ENCODE measurements at regions not wholly inside any gene's neighbourhood (a gene's known extent, or its start where the extent isn't known, plus 50 kb on each side); places are given as distances from the start of the nearest gene placed in this dataset.

GRCh38 chrX:39709364-39709763 lies 388.4 kb downstream of the BCOR start:
- Histone ChIP-seq H3K36me3 (ENCODE audit: control insufficient read depth in 1 of 2, insufficient read depth in 2 of 2, low read depth in 1 of 2, low read length in 2 of 2) (no peaks in the 10 kb centered on the region), H3K14ac (ENCODE audit: low read length in 2 of 2) (no peak overlapping the region), H2BK12ac (ENCODE audit: low read length in 2 of 2) (no peak overlapping the region), H3K4me2 (ENCODE audit: low read length, poor library complexity, severe bottlenecking) (no peak overlapping the region), H4K91ac (ENCODE audit: low read length) (no peak overlapping the region), H3K18ac (ENCODE audit: low read depth in 1 of 2, low read length in 2 of 2) (no peak overlapping the region), H3K4ac (ENCODE audit: low read depth in 1 of 2, low read length in 2 of 2) (no peak overlapping the region), H3K4me3 (ENCODE audit: insufficient read depth in 1 of 2, low read depth in 1 of 2, low read length in 2 of 2) (no peak overlapping the region), H3K23ac (ENCODE audit: low read length in 2 of 2) (no peak overlapping the region), H2BK15ac (ENCODE audit: low read depth, poor library complexity, severe bottlenecking) (no peak overlapping the region), H2AK5ac (ENCODE audit: low read length, severe bottlenecking) (no peak overlapping the region), H3K9me3 (ENCODE audit: control insufficient read depth, low read length) (no peaks in the 10 kb centered on the region), H3K9ac (ENCODE audit: low read length) (no peak overlapping the region), H2BK120ac (ENCODE audit: low read depth, low read length) (no peak overlapping the region), H3K27ac (ENCODE audit: low read length, poor library complexity, severe bottlenecking) (no peak overlapping the region), H2BK5ac (ENCODE audit: low read depth, low read length, poor library complexity, severe bottlenecking) (no peak overlapping the region), H3K79me1 (replicated peaks; ENCODE audit: low read length, poor library complexity, severe bottlenecking) (no peaks in the 10 kb centered on the region), H2AFZ (ENCODE audit: low read depth, low read length) (no peak overlapping the region), H4K8ac (ENCODE audit: low read length) (no peak overlapping the region), H3K27me3 (ENCODE audit: control insufficient read depth in 1 of 2, insufficient read depth in 1 of 2, low read length in 2 of 2) (peaks cover 0 to 64% of the 10 kb centered on the region in 2 experiments), H3K4me1 (ENCODE audit: control insufficient read depth, insufficient read depth, low read depth, low read length) (no peaks in the 10 kb centered on the region)
- no CpG with 5 or more reads among the region's 1 CpG for WGBS
- no peak for DNase-seq

- H3K4ac ChIP-seq (ENCODE audit: low read depth in 1 of 2, low read length in 2 of 2) = no peak overlapping the region
- H3K9ac ChIP-seq (ENCODE audit: low read length) = no peak overlapping the region
- H4K91ac ChIP-seq (ENCODE audit: low read length) = no peak overlapping the region
- H3K18ac ChIP-seq (ENCODE audit: low read depth in 1 of 2, low read length in 2 of 2) = no peak overlapping the region
- H2BK120ac ChIP-seq (ENCODE audit: low read depth, low read length) = no peak overlapping the region
- no peak overlapping the region for H4K8ac ChIP-seq (ENCODE audit: low read length)
- H3K27ac ChIP-seq (ENCODE audit: low read length, poor library complexity, severe bottlenecking) = no peak overlapping the region
- no peak overlapping the region for H2BK5ac ChIP-seq (ENCODE audit: low read depth, low read length, poor library complexity, severe bottlenecking)
- no peak for DNase-seq
- H2AFZ ChIP-seq (ENCODE audit: low read depth, low read length) = no peak overlapping the region
- H3K4me2 ChIP-seq (ENCODE audit: low read length, poor library complexity, severe bottlenecking) = no peak overlapping the region
- H3K9me3 ChIP-seq (ENCODE audit: control insufficient read depth, low read length) = no peaks in the 10 kb centered on the region
- no peak overlapping the region for H2BK12ac ChIP-seq (ENCODE audit: low read length in 2 of 2)
- H3K79me1 ChIP-seq (replicated peaks; ENCODE audit: low read length, poor library complexity, severe bottlenecking) = no peaks in the 10 kb centered on the region
- no peak overlapping the region for H2AK5ac ChIP-seq (ENCODE audit: low read length, severe bottlenecking)
- H3K4me1 ChIP-seq (ENCODE audit: control insufficient read depth, insufficient read depth, low read depth, low read length) = no peaks in the 10 kb centered on the region
- H3K23ac ChIP-seq (ENCODE audit: low read length in 2 of 2) = no peak overlapping the region
- H3K14ac ChIP-seq (ENCODE audit: low read length in 2 of 2) = no peak overlapping the region
- H3K36me3 ChIP-seq (ENCODE audit: control insufficient read depth in 1 of 2, insufficient read depth in 2 of 2, low read depth in 1 of 2, low read length in 2 of 2) = no peaks in the 10 kb centered on the region
- no peak overlapping the region for H2BK15ac ChIP-seq (ENCODE audit: low read depth, poor library complexity, severe bottlenecking)
- H3K4me3 ChIP-seq (ENCODE audit: insufficient read depth in 1 of 2, low read depth in 1 of 2, low read length in 2 of 2) = no peak overlapping the region
- H3K27me3 ChIP-seq (ENCODE audit: control insufficient read depth in 1 of 2, insufficient read depth in 1 of 2, low read length in 2 of 2) = peaks cover 0 to 69% of the 10 kb centered on the region in 2 experiments
- no CpG with 5 or more reads among the region's 2 CpGs for WGBS
These were observed 387.9 kb downstream of the BCOR start for GRCh38 chrX:39709812-39710211.

- H3K9me3 ChIP-seq (ENCODE audit: control insufficient read depth, low read length) = no peaks in the 10 kb centered on the region
- no peak overlapping the region for H3K4ac ChIP-seq (ENCODE audit: low read depth in 1 of 2, low read length in 2 of 2)
- H3K14ac ChIP-seq (ENCODE audit: low read length in 2 of 2) = no peak overlapping the region
- no peak overlapping the region for H3K9ac ChIP-seq (ENCODE audit: low read length)
- no peak overlapping the region for H2BK120ac ChIP-seq (ENCODE audit: low read depth, low read length)
- no peak overlapping the region for H2BK15ac ChIP-seq (ENCODE audit: low read depth, poor library complexity, severe bottlenecking)
- H3K4me1 ChIP-seq (ENCODE audit: control insufficient read depth, insufficient read depth, low read depth, low read length) = no peaks in the 10 kb centered on the region
- H3K79me1 ChIP-seq (replicated peaks; ENCODE audit: low read length, poor library complexity, severe bottlenecking) = no peaks in the 10 kb centered on the region
- H2BK12ac ChIP-seq (ENCODE audit: low read length in 2 of 2) = no peak overlapping the region
- no peak overlapping the region for H3K23ac ChIP-seq (ENCODE audit: low read length in 2 of 2)
- WGBS = no CpG with 5 or more reads among the region's 1 CpG
- no peak for DNase-seq
- no peak overlapping the region for H3K4me2 ChIP-seq (ENCODE audit: low read length, poor library complexity, severe bottlenecking)
- no peaks in the 10 kb centered on the region for H3K36me3 ChIP-seq (ENCODE audit: control insufficient read depth in 1 of 2, insufficient read depth in 2 of 2, low read depth in 1 of 2, low read length in 2 of 2)
- no peak overlapping the region for H2AFZ ChIP-seq (ENCODE audit: low read depth, low read length)
- no peak overlapping the region for H4K8ac ChIP-seq (ENCODE audit: low read length)
- H3K4me3 ChIP-seq (ENCODE audit: insufficient read depth in 1 of 2, low read depth in 1 of 2, low read length in 2 of 2) = no peak overlapping the region
- H2BK5ac ChIP-seq (ENCODE audit: low read depth, low read length, poor library complexity, severe bottlenecking) = no peak overlapping the region
- no peak overlapping the region for H2AK5ac ChIP-seq (ENCODE audit: low read length, severe bottlenecking)
- peaks cover 0 to 69% of the 10 kb centered on the region in 2 experiments for H3K27me3 ChIP-seq (ENCODE audit: control insufficient read depth in 1 of 2, insufficient read depth in 1 of 2, low read length in 2 of 2)
- H3K18ac ChIP-seq (ENCODE audit: low read depth in 1 of 2, low read length in 2 of 2) = no peak overlapping the region
- H4K91ac ChIP-seq (ENCODE audit: low read length) = no peak overlapping the region
- no peak overlapping the region for H3K27ac ChIP-seq (ENCODE audit: low read length, poor library complexity, severe bottlenecking)
These were observed 387.0 kb downstream of the BCOR start for GRCh38 chrX:39710776-39711175.

GRCh38 chrX:39714471-39714870 lies 383.3 kb downstream of the BCOR start:
- H2BK120ac ChIP-seq (ENCODE audit: low read depth, low read length) = no peak overlapping the region
- no peak overlapping the region for H2AFZ ChIP-seq (ENCODE audit: low read depth, low read length)
- no peak overlapping the region for H3K18ac ChIP-seq (ENCODE audit: low read depth in 1 of 2, low read length in 2 of 2)
- H3K4ac ChIP-seq (ENCODE audit: low read depth in 1 of 2, low read length in 2 of 2) = no peak overlapping the region
- H3K27me3 ChIP-seq (ENCODE audit: control insufficient read depth in 1 of 2, insufficient read depth in 1 of 2, low read length in 2 of 2) = peaks cover 0 to 69% of the 10 kb centered on the region in 2 experiments
- no peak overlapping the region for H2BK12ac ChIP-seq (ENCODE audit: low read length in 2 of 2)
- no peak overlapping the region for H2BK5ac ChIP-seq (ENCODE audit: low read depth, low read length, poor library complexity, severe bottlenecking)
- H3K9ac ChIP-seq (ENCODE audit: low read length) = no peak overlapping the region
- no peak overlapping the region for H2AK5ac ChIP-seq (ENCODE audit: low read length, severe bottlenecking)
- no peaks in the 10 kb centered on the region for H3K9me3 ChIP-seq (ENCODE audit: control insufficient read depth, low read length)
- no peaks in the 10 kb centered on the region for H3K4me1 ChIP-seq (ENCODE audit: control insufficient read depth, insufficient read depth, low read depth, low read length)
- H4K8ac ChIP-seq (ENCODE audit: low read length) = no peak overlapping the region
- WGBS = 94% methylated on average over 6 of the region's 6 CpGs
- no peak overlapping the region for H3K27ac ChIP-seq (ENCODE audit: low read length, poor library complexity, severe bottlenecking)
- no peak overlapping the region for H2BK15ac ChIP-seq (ENCODE audit: low read depth, poor library complexity, severe bottlenecking)
- no peaks in the 10 kb centered on the region for H3K79me1 ChIP-seq (replicated peaks; ENCODE audit: low read length, poor library complexity, severe bottlenecking)
- no peak for DNase-seq
- H3K4me3 ChIP-seq (ENCODE audit: insufficient read depth in 1 of 2, low read depth in 1 of 2, low read length in 2 of 2) = no peak overlapping the region
- H3K4me2 ChIP-seq (ENCODE audit: low read length, poor library complexity, severe bottlenecking) = no peak overlapping the region
- no peaks in the 10 kb centered on the region for H3K36me3 ChIP-seq (ENCODE audit: control insufficient read depth in 1 of 2, insufficient read depth in 2 of 2, low read depth in 1 of 2, low read length in 2 of 2)
- no peak overlapping the region for H4K91ac ChIP-seq (ENCODE audit: low read length)
- H3K14ac ChIP-seq (ENCODE audit: low read length in 2 of 2) = no peak overlapping the region
- H3K23ac ChIP-seq (ENCODE audit: low read length in 2 of 2) = no peak overlapping the region
